BLaER1 treated with 17β-estradiol and CSF1 and Interleukin-3, amounts not matched to agents 10 nM and 100 nM (cell line): ENCODE measurements at regions not wholly inside any gene's neighbourhood (a gene's known extent, or its start where the extent isn't known, plus 50 kb on each side); places are given as distances from the start of the nearest gene placed in this dataset.
"Not testable (repeated sequence)": the region's sequence is repeated elsewhere in the genome, so short reads cannot be mapped to it uniquely, and the experiment has no call there.

ENCODE experiments used
- H3K27ac ChIP-seq, 11 experiments: shearing (Covaris generic); formaldehyde crosslinking; 2 replicates each; pipeline ENCODE4 v1.8.1; 2022
- H3K27me3 ChIP-seq, 11 experiments: shearing (Covaris generic); formaldehyde crosslinking; 2 replicates each; pipeline ENCODE4 v1.8.1; 2022
- H3K36me3 ChIP-seq, 11 experiments: shearing (Covaris generic); formaldehyde crosslinking; 2 replicates each; pipeline ENCODE4 v1.8.1; 2022
- H3K4me1 ChIP-seq, 10 experiments: shearing (Covaris generic); formaldehyde crosslinking; 2 replicates each; pipeline ENCODE4 v1.8.1; 2022
- H3K4me2 ChIP-seq, 11 experiments: shearing (Covaris generic); formaldehyde crosslinking; 2 replicates each; pipeline ENCODE4 v1.8.1; 2022
- H3K4me3 ChIP-seq, 10 experiments: shearing (Covaris generic); formaldehyde crosslinking; 2 replicates each; pipeline ENCODE4 v1.8.1; 2022
- H3K9ac ChIP-seq, 11 experiments: shearing (Covaris generic); formaldehyde crosslinking; 2 replicates each; pipeline ENCODE4 v1.8.1; 2022
- H3K9me3 ChIP-seq, 11 experiments: shearing (Covaris generic); formaldehyde crosslinking; replicated peaks in 1 of 11; 2 replicates each; pipeline ENCODE4 v1.8.1; 2022
- H4K20me1 ChIP-seq, 11 experiments: shearing (Covaris generic); formaldehyde crosslinking; 2 replicates each; pipeline ENCODE4 v1.8.1; 2022
- Cebpa-rat ChIP-seq, 11 experiments: shearing (Covaris generic); IDR thresholded peaks; 2 replicates each; pipeline ENCODE4 v1.8.1; 2022

DNA sequence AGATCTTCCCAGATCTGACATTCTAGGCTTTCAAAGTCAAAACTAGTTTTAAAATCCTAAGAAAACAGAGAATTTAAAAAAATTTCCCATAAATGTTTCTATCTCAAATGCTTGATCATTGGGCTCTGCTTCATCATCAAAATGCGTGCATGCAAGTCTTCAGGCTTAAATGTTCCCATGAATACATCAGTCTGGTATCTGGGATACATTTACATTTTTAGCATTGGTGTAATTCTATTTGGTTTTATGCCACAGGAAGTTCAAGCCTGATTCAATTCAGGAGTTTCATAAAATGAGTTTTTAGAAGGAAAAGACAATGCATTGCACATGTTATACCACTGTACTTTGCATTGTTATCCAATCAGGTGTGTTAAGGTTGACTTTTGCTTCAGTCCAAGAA is 336.4 kb downstream of the PCNX1 start:
- no peak overlapping the region for H3K27ac ChIP-seq
- no peak overlapping the region for H3K9ac ChIP-seq
- TF ChIP-seq Cebpa-rat (IDR thresholded peaks at IDR 0.05), result no peak
- no peaks in the 10 kb centered on the region for H4K20me1 ChIP-seq
- no peaks in the 10 kb centered on the region for H3K36me3 ChIP-seq
- peaks cover 0 to 29% (median 19%) of the 10 kb centered on the region in 11 experiments; a peak in 15 of 22 replicates for H3K9me3 ChIP-seq
- H3K4me3 ChIP-seq, result no peak overlapping the region
- H3K4me1 ChIP-seq, result peaks cover 9 to 20% (median 14%) of the 10 kb centered on the region in 10 experiments; a peak in 17 of 20 replicates
- no peak overlapping the region for H3K4me2 ChIP-seq
- no peaks in the 10 kb centered on the region for H3K27me3 ChIP-seq

- no peaks in the 10 kb centered on the region for H4K20me1 ChIP-seq
- H3K9ac ChIP-seq, result no peak overlapping the region
- H3K4me3 ChIP-seq, result no peak overlapping the region
- peaks cover 0 to 29% (median 19%) of the 10 kb centered on the region in 11 experiments; a peak in 15 of 22 replicates for H3K9me3 ChIP-seq
- peaks cover 9 to 20% (median 14%) of the 10 kb centered on the region in 10 experiments; a peak in 17 of 20 replicates for H3K4me1 ChIP-seq
- H3K4me2 ChIP-seq, result no peak overlapping the region
- H3K27me3 ChIP-seq, result no peaks in the 10 kb centered on the region
- H3K36me3 ChIP-seq, result no peaks in the 10 kb centered on the region
- H3K27ac ChIP-seq, result no peak overlapping the region
- TF ChIP-seq Cebpa-rat (IDR thresholded peaks at IDR 0.05), result no peak
Observed at GRCh38 chr14:71244341-71244740, 337.1 kb downstream of the PCNX1 start.

- Histone ChIP-seq H3K9ac (no peak overlapping the region), H3K4me2 (peak overlapping the region in 9 of 11 experiments; percentile 24 to 55 (median 36); a peak in 11 of 22 replicates), H3K36me3 (no peaks in the 10 kb centered on the region), H3K27ac (peak overlapping the region in 8 of 11 experiments; percentile 20 to 55 (median 46); a peak in 11 of 22 replicates), H3K4me3 (peak overlapping the region in 1 of 10 experiments; percentile 9; a peak in 1 of 20 replicates), H3K27me3 (no peaks in the 10 kb centered on the region), H4K20me1 (no peaks in the 10 kb centered on the region), H3K9me3 (peaks cover 0 to 29% (median 19%) of the 10 kb centered on the region in 11 experiments; a peak in 15 of 22 replicates), H3K4me1 (peaks cover 9 to 20% (median 14%) of the 10 kb centered on the region in 10 experiments; a peak in 17 of 20 replicates)
- TF ChIP-seq Cebpa-rat (IDR thresholded peaks at IDR 0.05), result no peak
Observed at GRCh38 chr14:71245659-71246361, 338.6 kb downstream of the PCNX1 start.

GRCh38 chr14:71246539-71246938 is 339.3 kb downstream of the PCNX1 start:
- H3K4me1 ChIP-seq, result peaks cover 9 to 20% (median 14%) of the 10 kb centered on the region in 10 experiments; a peak in 17 of 20 replicates
- no peak overlapping the region for H3K9ac ChIP-seq
- peaks cover 0 to 36% (median 19%) of the 10 kb centered on the region in 11 experiments; a peak in 15 of 22 replicates for H3K9me3 ChIP-seq
- no peaks in the 10 kb centered on the region for H4K20me1 ChIP-seq
- peak overlapping the region in 1 of 10 experiments; percentile 9; a peak in 1 of 20 replicates for H3K4me3 ChIP-seq
- peak overlapping the region in 8 of 11 experiments; percentile 20 to 55 (median 46); a peak in 12 of 22 replicates for H3K27ac ChIP-seq
- no peak for TF ChIP-seq Cebpa-rat (IDR thresholded peaks at IDR 0.05)
- H3K36me3 ChIP-seq, result no peaks in the 10 kb centered on the region
- peak overlapping the region in 9 of 11 experiments; percentile 24 to 55 (median 36); a peak in 16 of 22 replicates for H3K4me2 ChIP-seq
- no peaks in the 10 kb centered on the region for H3K27me3 ChIP-seq

- no peak overlapping the region for H3K9ac ChIP-seq
- peak overlapping the region in 6 of 11 experiments; percentile 36 to 55 (median 49); a peak in 8 of 22 replicates for H3K4me2 ChIP-seq
- H3K9me3 ChIP-seq, result peaks cover 0 to 38% (median 19%) of the 10 kb centered on the region in 11 experiments; a peak in 15 of 22 replicates
- H3K4me1 ChIP-seq, result peaks cover 9 to 20% (median 13%) of the 10 kb centered on the region in 10 experiments; a peak in 17 of 20 replicates
- H3K27me3 ChIP-seq, result no peaks in the 10 kb centered on the region
- no peak overlapping the region for H3K4me3 ChIP-seq
- no peaks in the 10 kb centered on the region for H3K36me3 ChIP-seq
- no peaks in the 10 kb centered on the region for H4K20me1 ChIP-seq
- TF ChIP-seq Cebpa-rat (IDR thresholded peaks at IDR 0.05), result no peak
- peak overlapping the region in 5 of 11 experiments; percentile 36 to 55 (median 47); a peak in 8 of 22 replicates for H3K27ac ChIP-seq
Observed at GRCh38 chr14:71247106-71247505, 339.8 kb downstream of the PCNX1 start.

- Histone ChIP-seq H3K27ac (no peak overlapping the region), H3K27me3 (no peaks in the 10 kb centered on the region), H3K36me3 (no peaks in the 10 kb centered on the region), H3K4me1 (peaks cover 9 to 20% (median 13%) of the 10 kb centered on the region in 10 experiments; a peak in 17 of 20 replicates), H3K9ac (no peak overlapping the region), H4K20me1 (no peaks in the 10 kb centered on the region), H3K4me3 (no peak overlapping the region), H3K9me3 (peaks cover 0 to 38% (median 19%) of the 10 kb centered on the region in 11 experiments; a peak in 15 of 22 replicates), H3K4me2 (no peak overlapping the region)
- no peak for TF ChIP-seq Cebpa-rat (IDR thresholded peaks at IDR 0.05)
Observed at GRCh38 chr14:71248194-71248593, 340.9 kb downstream of the PCNX1 start.

- no peak overlapping the region for H3K4me3 ChIP-seq
- peaks cover 13 to 52% (median 33%) of the 10 kb centered on the region in 11 experiments; a peak in 20 of 22 replicates for H3K9me3 ChIP-seq
- no peak overlapping the region for H3K4me2 ChIP-seq
- peaks cover 9 to 19% (median 13%) of the 10 kb centered on the region in 10 experiments; a peak in 17 of 20 replicates for H3K4me1 ChIP-seq
- H3K27me3 ChIP-seq, result no peaks in the 10 kb centered on the region
- no peak for TF ChIP-seq Cebpa-rat (IDR thresholded peaks at IDR 0.05)
- H3K36me3 ChIP-seq, result no peaks in the 10 kb centered on the region
- H3K9ac ChIP-seq, result no peak overlapping the region
- H4K20me1 ChIP-seq, result no peaks in the 10 kb centered on the region
- no peak overlapping the region for H3K27ac ChIP-seq
Observed at GRCh38 chr14:71250347-71250746, 343.1 kb downstream of the PCNX1 start.

DNA sequence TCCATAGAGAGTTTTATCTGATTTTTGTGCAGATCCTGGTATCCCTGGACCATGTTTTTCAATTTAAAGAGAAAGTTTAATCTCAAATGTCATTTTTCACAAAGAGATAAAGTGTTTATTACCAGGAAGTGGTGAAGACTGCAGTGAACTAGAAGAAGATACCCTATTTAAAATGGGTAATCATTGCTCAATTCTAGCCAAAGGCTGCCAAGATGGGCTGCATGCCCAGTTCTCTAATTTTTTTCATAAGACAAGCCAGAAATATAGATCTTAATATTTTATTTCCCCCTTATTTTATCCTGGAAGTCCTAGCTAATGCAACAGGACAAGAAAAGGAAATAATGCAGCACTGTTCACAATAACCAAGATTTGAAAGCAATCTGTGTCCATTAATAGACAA is 343.5 kb downstream of the PCNX1 start:
- Histone ChIP-seq H3K27ac (no peak overlapping the region), H3K9ac (no peak overlapping the region), H3K4me3 (no peak overlapping the region), H3K27me3 (no peaks in the 10 kb centered on the region), H3K4me2 (no peak overlapping the region), H4K20me1 (no peaks in the 10 kb centered on the region), H3K36me3 (no peaks in the 10 kb centered on the region), H3K9me3 (peaks cover 17 to 52% (median 34%) of the 10 kb centered on the region in 11 experiments; a peak in 20 of 22 replicates), H3K4me1 (peaks cover 9 to 15% (median 12%) of the 10 kb centered on the region in 10 experiments; a peak in 17 of 20 replicates)
- no peak for TF ChIP-seq Cebpa-rat (IDR thresholded peaks at IDR 0.05)

GRCh38 chr14:71254091-71254719 is 346.9 kb downstream of the PCNX1 start:
- not testable (repeated sequence) for H3K4me2 ChIP-seq, H3K27ac ChIP-seq, H3K9ac ChIP-seq, H3K36me3 ChIP-seq, H3K4me1 ChIP-seq, H3K4me3 ChIP-seq, H3K27me3 ChIP-seq, H4K20me1 ChIP-seq
- peaks cover 30 to 57% (median 38%) of the 10 kb centered on the region in 11 experiments for H3K9me3 ChIP-seq
